ENCODE measurements at regions not wholly inside any gene's neighbourhood (a gene's known extent, or its start where the extent isn't known, plus 50 kb on each side); places are given as distances from the start of the nearest gene placed in this dataset.

DNA sequence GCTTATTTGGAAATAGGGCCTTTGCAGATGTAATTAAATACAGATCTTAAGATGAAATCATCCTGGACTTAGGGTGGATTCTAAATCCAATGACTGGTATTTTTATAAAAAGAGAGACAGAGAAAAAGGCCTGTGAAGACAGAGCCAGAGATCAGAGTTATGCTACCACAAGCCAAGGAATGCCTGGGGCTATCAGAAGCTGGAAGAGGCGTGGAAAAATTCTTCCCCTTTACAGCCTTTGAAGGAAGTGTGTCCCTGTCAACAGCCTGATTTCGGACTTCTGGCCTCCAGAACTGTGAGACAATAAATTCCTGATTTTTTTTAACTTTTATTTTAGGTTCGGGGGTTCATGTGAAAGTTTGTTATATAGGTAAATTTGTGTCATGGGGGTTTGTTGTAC, 154.1 kb upstream of the CADPS start:
- H3K4me3 ChIP-seq (ENCODE audit: control extremely low read depth in 1 of 5, extremely low read depth in 1 of 5, insufficient read depth in 1 of 5, low read depth in 2 of 5, low read length in 4 of 5) = no peak overlapping the region

DNA sequence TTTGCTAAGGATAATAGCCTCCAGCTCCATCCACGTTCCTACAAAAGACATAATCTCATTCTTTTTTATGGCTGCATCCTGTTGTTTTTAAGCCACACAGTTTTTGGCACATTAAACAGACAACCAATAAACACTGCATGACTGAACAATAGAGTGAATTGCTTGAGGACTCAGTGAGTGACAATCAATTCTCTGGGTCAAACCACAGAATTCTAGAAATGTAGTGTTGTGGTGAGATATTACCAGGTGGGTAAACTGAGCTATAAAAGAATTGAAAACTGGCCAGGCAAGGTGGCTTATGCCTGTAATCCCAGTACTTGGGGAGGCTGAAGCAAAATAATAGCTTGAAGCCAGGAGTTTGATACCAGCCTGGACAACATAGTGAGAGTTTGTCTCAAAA, 154.7 kb upstream of the CADPS start:
- no peaks in the 10 kb centered on the region for H3K27me3 ChIP-seq (replicated peaks in 1 of 4; ENCODE audit: control extremely low read depth in 1 of 4, control insufficient read depth in 3 of 4, insufficient read depth in 4 of 4, low read length in 3 of 4)
- H3K4me2 ChIP-seq (replicated peaks; ENCODE audit: low read depth, low read length, poor library complexity, severe bottlenecking) = no peak overlapping the region
- TF ChIP-seq EZH2 (IDR thresholded peaks at IDR 0.05; ENCODE audit: borderline replicate concordance, insufficient read depth, low read depth, low read length, poor library complexity, severe bottlenecking) (no peak), CTCF (IDR thresholded peaks at IDR 0.05) (no peak)
- H2AFZ ChIP-seq (ENCODE audit: insufficient read depth, low read depth, low read length, poor library complexity, severe bottlenecking) = no peak overlapping the region
- Mint-ChIP-seq H3K27ac (no peak overlapping the region), H3K4me3 (no peak overlapping the region), H3K4me1 (no peaks in the 10 kb centered on the region), H3K9me3 (ENCODE audit: insufficient read depth) (peaks cover 5% of the 10 kb centered on the region), H3K27me3 (no peaks in the 10 kb centered on the region)
- H3K27ac ChIP-seq (ENCODE audit: low read length in 2 of 2) = no peak overlapping the region
- no peaks in the 10 kb centered on the region for H3K79me2 ChIP-seq (ENCODE audit: control insufficient read depth, insufficient read depth, low read length)
- no peak overlapping the region for H3K4me3 ChIP-seq (ENCODE audit: control extremely low read depth in 1 of 5, extremely low read depth in 1 of 5, insufficient read depth in 1 of 5, low read depth in 2 of 5, low read length in 4 of 5)
- no peak overlapping the region for H3K9ac ChIP-seq (ENCODE audit: low read length)
- intact Hi-C loops (cut with micrococcal nuclease) = no loop called here
- ChIA-PET POLR2A (no interaction called here), CTCF (no interaction called here)
- no peaks in the 10 kb centered on the region for H4K20me1 ChIP-seq (ENCODE audit: control insufficient read depth, insufficient read depth, low read length, poor library complexity, severe bottlenecking)
- H3K4me1 ChIP-seq (ENCODE audit: control insufficient read depth in 2 of 2, insufficient read depth in 2 of 2, low read length in 2 of 2) = no peaks in the 10 kb centered on the region
- no peaks in the 10 kb centered on the region for H3K36me3 ChIP-seq (replicated peaks in 1 of 2; ENCODE audit: control extremely low read depth in 1 of 2, control insufficient read depth in 1 of 2, extremely low read depth in 1 of 2, insufficient read depth in 2 of 2, low read length in 1 of 2)
- WGBS (ENCODE audit: insufficient coverage) = no CpG with 5 or more reads among the region's 1 CpG
- H3K9me3 ChIP-seq (ENCODE audit: control extremely low read depth in 1 of 3, control insufficient read depth in 2 of 3, insufficient read depth in 1 of 3, low read length in 2 of 3) = peaks cover 0 to 7% (median 0%) of the 10 kb centered on the region in 3 donors
- DNase-seq = no peak
- ATAC-seq (ENCODE audit: low read depth) = no peak

More for the DNA sequence above, 154.1 kb upstream of the CADPS start:
- Histone ChIP-seq H3K4me1 (ENCODE audit: control insufficient read depth in 2 of 2, insufficient read depth in 2 of 2, low read length in 2 of 2) (no peaks in the 10 kb centered on the region), H3K36me3 (replicated peaks in 1 of 2; ENCODE audit: control extremely low read depth in 1 of 2, control insufficient read depth in 1 of 2, extremely low read depth in 1 of 2, insufficient read depth in 2 of 2, low read length in 1 of 2) (no peaks in the 10 kb centered on the region), H3K27me3 (replicated peaks in 1 of 4; ENCODE audit: control extremely low read depth in 1 of 4, control insufficient read depth in 3 of 4, insufficient read depth in 4 of 4, low read length in 3 of 4) (no peaks in the 10 kb centered on the region), H4K20me1 (ENCODE audit: control insufficient read depth, insufficient read depth, low read length, poor library complexity, severe bottlenecking) (no peaks in the 10 kb centered on the region), H3K79me2 (ENCODE audit: control insufficient read depth, insufficient read depth, low read length) (no peaks in the 10 kb centered on the region), H3K9ac (ENCODE audit: low read length) (no peak overlapping the region), H3K9me3 (ENCODE audit: control extremely low read depth in 1 of 3, control insufficient read depth in 2 of 3, insufficient read depth in 1 of 3, low read length in 2 of 3) (peaks cover 0 to 7% (median 0%) of the 10 kb centered on the region in 3 donors), H3K27ac (ENCODE audit: low read length in 2 of 2) (no peak overlapping the region), H3K4me2 (replicated peaks; ENCODE audit: low read depth, low read length, poor library complexity, severe bottlenecking) (no peak overlapping the region), H2AFZ (ENCODE audit: insufficient read depth, low read depth, low read length, poor library complexity, severe bottlenecking) (no peak overlapping the region)
- no CpG with 5 or more reads among the region's 3 CpGs for WGBS (ENCODE audit: insufficient coverage)
- no peak for ATAC-seq (ENCODE audit: low read depth)
- CTCF ChIA-PET = no interaction called here
- Mint-ChIP-seq H3K27me3 (no peaks in the 10 kb centered on the region), H3K27ac (no peak overlapping the region), H3K9me3 (ENCODE audit: insufficient read depth) (peaks cover 5% of the 10 kb centered on the region), H3K4me3 (no peak overlapping the region), H3K4me1 (no peaks in the 10 kb centered on the region)
- POLR2A ChIA-PET = no interaction called here
- no peak for DNase-seq
- intact Hi-C loops (cut with micrococcal nuclease) = no loop called here
- no peak for TF ChIP-seq CTCF (IDR thresholded peaks at IDR 0.05)
- no peak for TF ChIP-seq EZH2 (IDR thresholded peaks at IDR 0.05; ENCODE audit: borderline replicate concordance, insufficient read depth, low read depth, low read length, poor library complexity, severe bottlenecking)
